Liver (tissue), 3 donors: ENCODE measurements at regions not wholly inside any gene's neighbourhood (a gene's known extent, or its start where the extent isn't known, plus 50 kb on each side); places are given as distances from the start of the nearest gene placed in this dataset.

Source experiments
- EGR1 ChIP-seq, 2 donors: IDR thresholded peaks; 2 replicates each; pipeline ENCODE4 v1.6.1; 2016 to 2018; ENCODE audit warnings: antibody characterized with exemption in 2 of 2, low read depth in 2 of 2
- GABPA ChIP-seq, 2 donors: IDR thresholded peaks in 1 of 2; conservative IDR thresholded peaks in 1 of 2; 2 replicates each; pipeline ENCODE4 v1.6.1; 2016; ENCODE audit warnings: antibody characterized with exemption in 2 of 2, mild to moderate bottlenecking in 1 of 2, moderate library complexity in 1 of 2
- JUND ChIP-seq, 2 donors: IDR thresholded peaks; 2 replicates each; pipeline ENCODE4 v1.6.1; 2016; ENCODE audit warnings: antibody characterized with exemption in 2 of 2
- RAD21 ChIP-seq, 2 donors: IDR thresholded peaks; 2 replicates each; pipeline ENCODE4 v1.6.1; 2016; ENCODE audit warnings: antibody characterized with exemption in 2 of 2, mild to moderate bottlenecking in 2 of 2
- SP1 ChIP-seq: IDR thresholded peaks from 2 replicates; pipeline ENCODE4 v1.6.1; 2018; ENCODE audit warnings: antibody characterized with exemption, mild to moderate bottlenecking
- TAF1 ChIP-seq: conservative IDR thresholded peaks from 2 replicates; pipeline ENCODE4 v1.6.1; 2016; ENCODE audit warnings: antibody characterized with exemption, mild to moderate bottlenecking
- TF ChIP-seq, protein P1 (sequence below): fragments of 150-350 bp; IDR thresholded peaks from 2 replicates; pipeline ENCODE4 v1.5.1; 2017; ENCODE audit warnings: improper control_type of control experiment, low read depth, low read length; ENCODE audit not compliant: missing input control
- TF ChIP-seq, protein P2 (sequence below): IDR thresholded peaks from 2 replicates; pipeline ENCODE4 v1.6.1; 2016; ENCODE audit warnings: antibody characterized with exemption
- TF ChIP-seq, protein P3 (sequence below): IDR thresholded peaks from 2 replicates; pipeline ENCODE4 v1.6.1; 2016; ENCODE audit warnings: antibody characterized with exemption
- donor health status: healthy.
- donor health status: healthy.

DNA sequence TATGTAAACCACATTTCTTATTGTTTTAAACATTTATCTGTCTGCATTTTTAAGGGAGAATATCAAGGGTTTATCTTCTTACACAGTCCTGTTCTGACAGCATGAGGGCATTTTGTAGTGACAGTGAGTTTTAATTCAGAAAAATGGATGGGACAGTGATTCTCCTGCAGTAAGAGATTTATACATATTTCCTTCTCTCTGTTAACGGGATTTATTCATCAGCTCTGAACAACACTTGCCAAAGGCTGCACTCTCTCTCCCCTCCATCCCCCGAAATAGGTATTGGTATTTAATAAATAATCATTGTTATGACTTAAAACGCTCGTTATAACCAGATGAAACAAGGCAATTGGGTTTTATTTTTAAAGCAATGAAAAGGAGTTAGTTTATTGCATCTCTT is 410.9 kb downstream of the STIM2 start:
- TF ChIP-seq, protein P1, sequence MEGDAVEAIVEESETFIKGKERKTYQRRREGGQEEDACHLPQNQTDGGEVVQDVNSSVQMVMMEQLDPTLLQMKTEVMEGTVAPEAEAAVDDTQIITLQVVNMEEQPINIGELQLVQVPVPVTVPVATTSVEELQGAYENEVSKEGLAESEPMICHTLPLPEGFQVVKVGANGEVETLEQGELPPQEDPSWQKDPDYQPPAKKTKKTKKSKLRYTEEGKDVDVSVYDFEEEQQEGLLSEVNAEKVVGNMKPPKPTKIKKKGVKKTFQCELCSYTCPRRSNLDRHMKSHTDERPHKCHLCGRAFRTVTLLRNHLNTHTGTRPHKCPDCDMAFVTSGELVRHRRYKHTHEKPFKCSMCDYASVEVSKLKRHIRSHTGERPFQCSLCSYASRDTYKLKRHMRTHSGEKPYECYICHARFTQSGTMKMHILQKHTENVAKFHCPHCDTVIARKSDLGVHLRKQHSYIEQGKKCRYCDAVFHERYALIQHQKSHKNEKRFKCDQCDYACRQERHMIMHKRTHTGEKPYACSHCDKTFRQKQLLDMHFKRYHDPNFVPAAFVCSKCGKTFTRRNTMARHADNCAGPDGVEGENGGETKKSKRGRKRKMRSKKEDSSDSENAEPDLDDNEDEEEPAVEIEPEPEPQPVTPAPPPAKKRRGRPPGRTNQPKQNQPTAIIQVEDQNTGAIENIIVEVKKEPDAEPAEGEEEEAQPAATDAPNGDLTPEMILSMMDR, result no peak
- no peak for TF ChIP-seq EGR1 (IDR thresholded peaks at IDR 0.05; ENCODE audit: low read depth in 2 of 2)
- TF ChIP-seq JUND (IDR thresholded peaks at IDR 0.05), result no peak
- no peak for TF ChIP-seq TAF1
- TF ChIP-seq GABPA (IDR thresholded peaks at IDR 0.05 in 1 of 2, conservative IDR thresholded peaks at IDR 0.05 in 1 of 2), result no peak
- TF ChIP-seq RAD21 (IDR thresholded peaks at IDR 0.05), result no peak
- TF ChIP-seq SP1, result no peak
- TF ChIP-seq, protein P2, sequence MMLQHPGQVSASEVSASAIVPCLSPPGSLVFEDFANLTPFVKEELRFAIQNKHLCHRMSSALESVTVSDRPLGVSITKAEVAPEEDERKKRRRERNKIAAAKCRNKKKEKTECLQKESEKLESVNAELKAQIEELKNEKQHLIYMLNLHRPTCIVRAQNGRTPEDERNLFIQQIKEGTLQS, result no peak
- TF ChIP-seq, protein P3, sequence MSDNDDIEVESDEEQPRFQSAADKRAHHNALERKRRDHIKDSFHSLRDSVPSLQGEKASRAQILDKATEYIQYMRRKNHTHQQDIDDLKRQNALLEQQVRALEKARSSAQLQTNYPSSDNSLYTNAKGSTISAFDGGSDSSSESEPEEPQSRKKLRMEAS, result no peak
